ENCODE measurements at regions not wholly inside any gene's neighbourhood (a gene's known extent, or its start where the extent isn't known, plus 50 kb on each side); places are given as distances from the start of the nearest gene placed in this dataset.

DNA sequence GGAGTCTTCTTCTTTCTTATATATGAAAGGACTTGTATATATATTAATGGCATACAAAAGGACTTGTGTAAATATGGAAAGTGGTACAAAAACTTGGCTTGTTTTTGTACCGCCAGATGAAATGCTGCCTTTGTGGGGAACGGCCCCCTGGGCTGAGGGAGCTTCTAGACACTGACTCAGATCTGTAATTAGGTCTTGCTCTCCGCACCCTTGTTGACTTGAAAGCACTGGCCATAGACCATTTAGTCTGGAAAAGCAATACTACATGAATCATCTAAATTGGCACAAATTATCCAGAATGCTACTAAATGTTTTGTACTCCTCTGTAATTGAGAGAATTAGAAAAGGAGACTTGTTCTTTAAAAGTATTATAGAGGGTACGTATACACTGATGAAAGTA lies 399.9 kb upstream of the RGS6 start:
- Histone ChIP-seq H3K27me3 (ENCODE audit: control insufficient read depth, insufficient read depth, low read length) (no peaks in the 10 kb centered on the region), H3K36me3 (ENCODE audit: control insufficient read depth, insufficient read depth, low read length) (no peaks in the 10 kb centered on the region), H3K9ac (ENCODE audit: low read depth, low read length) (no peak overlapping the region), H3K9me3 (ENCODE audit: control insufficient read depth, insufficient read depth, low read length) (no peaks in the 10 kb centered on the region), H3K4me1 (ENCODE audit: control insufficient read depth, insufficient read depth, low read length) (no peaks in the 10 kb centered on the region), H3K4me3 (ENCODE audit: low read depth, low read length) (no peak overlapping the region)

DNA sequence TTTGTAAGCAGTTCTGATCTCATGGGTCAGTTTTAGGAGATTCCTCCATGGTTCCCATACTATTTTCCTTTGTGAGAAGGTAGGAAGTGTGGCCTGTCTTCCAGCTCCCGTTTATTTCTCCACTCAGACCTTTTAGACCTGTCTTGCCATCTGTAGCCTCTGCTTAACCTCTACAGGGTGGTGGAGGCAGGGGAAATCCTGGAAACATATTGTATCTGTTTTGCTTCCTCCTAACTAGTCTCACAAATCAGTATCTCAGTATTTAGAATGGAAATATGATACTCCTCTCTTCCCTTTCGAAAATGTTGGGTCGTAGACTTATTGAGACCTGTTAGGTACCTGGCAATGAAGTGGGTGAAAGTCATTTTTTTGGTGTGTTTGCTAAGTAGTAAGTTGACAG lies 399.4 kb upstream of the RGS6 start:
- Histone ChIP-seq H3K36me3 (ENCODE audit: control insufficient read depth, insufficient read depth, low read length) (no peaks in the 10 kb centered on the region), H3K4me3 (ENCODE audit: low read depth, low read length) (no peak overlapping the region), H3K9me3 (ENCODE audit: control insufficient read depth, insufficient read depth, low read length) (no peaks in the 10 kb centered on the region)

DNA sequence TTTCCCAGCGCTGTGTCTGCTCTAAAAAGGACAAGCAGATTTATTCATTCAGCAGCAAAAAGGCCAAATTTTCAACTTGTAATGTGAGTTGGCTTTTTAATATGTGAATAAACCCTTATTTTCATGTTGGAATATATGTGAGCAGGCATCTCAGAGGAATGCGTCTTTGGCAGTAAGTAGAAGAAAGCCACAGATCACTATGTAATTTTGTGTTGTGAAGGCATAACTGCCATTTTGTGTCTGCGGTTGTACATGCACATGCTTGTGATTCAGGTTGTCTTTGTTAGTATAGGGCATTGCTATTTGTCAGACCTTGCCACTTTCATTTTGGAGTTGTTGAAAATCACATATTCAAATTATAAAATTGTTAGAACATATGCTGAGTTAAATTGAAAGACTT lies 398.8 kb upstream of the RGS6 start:
- Histone ChIP-seq H3K9me3 (ENCODE audit: control insufficient read depth, insufficient read depth, low read length) (no peaks in the 10 kb centered on the region), H3K4me3 (ENCODE audit: low read depth, low read length) (no peak overlapping the region), H3K27me3 (ENCODE audit: control insufficient read depth, insufficient read depth, low read length) (no peaks in the 10 kb centered on the region), H3K36me3 (ENCODE audit: control insufficient read depth, insufficient read depth, low read length) (no peaks in the 10 kb centered on the region), H3K9ac (ENCODE audit: low read depth, low read length) (no peak overlapping the region), H3K4me1 (ENCODE audit: control insufficient read depth, insufficient read depth, low read length) (peaks cover 4% of the 10 kb centered on the region)

More for the DNA sequence above, 399.4 kb upstream of the RGS6 start:
- peaks cover 2% of the 10 kb centered on the region for H3K4me1 ChIP-seq (ENCODE audit: control insufficient read depth, insufficient read depth, low read length)
- H3K27me3 ChIP-seq (ENCODE audit: control insufficient read depth, insufficient read depth, low read length), result no peaks in the 10 kb centered on the region
- H3K9ac ChIP-seq (ENCODE audit: low read depth, low read length), result no peak overlapping the region

DNA sequence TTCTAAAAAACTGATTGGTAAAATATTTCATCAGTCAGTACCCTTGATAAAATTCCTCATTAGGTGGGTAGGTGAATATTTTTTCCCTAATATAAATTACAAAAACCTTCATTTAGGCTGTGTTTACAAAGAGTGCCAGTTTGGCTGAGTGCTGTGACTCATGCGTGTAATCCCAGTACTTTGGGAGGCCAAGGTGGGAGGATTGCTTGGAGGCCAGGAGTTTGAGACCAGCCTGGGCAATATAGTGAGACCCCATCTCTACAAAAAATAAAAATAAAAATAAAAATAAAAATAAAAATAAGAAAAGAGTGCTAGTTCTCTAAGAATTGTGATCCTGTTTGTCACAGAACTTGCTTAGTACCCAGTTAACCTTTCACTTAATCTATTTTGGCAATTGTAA lies 398.4 kb upstream of the RGS6 start:
- Histone ChIP-seq H3K9ac (ENCODE audit: low read depth, low read length) (no peak overlapping the region), H3K4me1 (ENCODE audit: control insufficient read depth, insufficient read depth, low read length) (peaks cover 4% of the 10 kb centered on the region), H3K36me3 (ENCODE audit: control insufficient read depth, insufficient read depth, low read length) (no peaks in the 10 kb centered on the region)

DNA sequence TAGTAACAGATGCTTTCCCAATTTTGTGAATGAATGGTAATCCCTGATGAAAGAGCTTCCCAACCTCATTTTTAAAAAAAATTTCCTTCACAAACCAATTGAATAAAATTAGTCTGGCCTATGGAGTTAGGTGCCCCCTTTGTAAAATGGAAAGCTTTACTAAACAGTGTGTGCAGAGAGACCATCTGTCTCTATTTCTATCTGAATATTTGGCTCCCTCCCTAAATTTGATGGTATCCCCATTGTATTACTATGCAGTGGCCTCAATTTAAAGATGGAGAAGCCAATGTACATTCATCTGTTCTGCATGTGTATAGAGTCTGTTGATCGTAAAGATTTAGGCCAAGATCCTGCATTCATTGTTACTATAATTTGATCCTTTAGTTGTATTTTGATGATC lies 397.7 kb upstream of the RGS6 start:
- no peaks in the 10 kb centered on the region for H3K36me3 ChIP-seq (ENCODE audit: control insufficient read depth, insufficient read depth, low read length)
- no peak overlapping the region for H3K4me3 ChIP-seq (ENCODE audit: low read depth, low read length)
- H3K9ac ChIP-seq (ENCODE audit: low read depth, low read length), result no peak overlapping the region
- H3K27me3 ChIP-seq (ENCODE audit: control insufficient read depth, insufficient read depth, low read length), result no peaks in the 10 kb centered on the region
- H3K9me3 ChIP-seq (ENCODE audit: control insufficient read depth, insufficient read depth, low read length), result no peaks in the 10 kb centered on the region
- H3K4me1 ChIP-seq (ENCODE audit: control insufficient read depth, insufficient read depth, low read length), result peaks cover 4% of the 10 kb centered on the region

More for the DNA sequence above, 398.4 kb upstream of the RGS6 start:
- Histone ChIP-seq H3K27me3 (ENCODE audit: control insufficient read depth, insufficient read depth, low read length) (no peaks in the 10 kb centered on the region), H3K9me3 (ENCODE audit: control insufficient read depth, insufficient read depth, low read length) (no peaks in the 10 kb centered on the region), H3K4me3 (ENCODE audit: low read depth, low read length) (no peak overlapping the region)

DNA sequence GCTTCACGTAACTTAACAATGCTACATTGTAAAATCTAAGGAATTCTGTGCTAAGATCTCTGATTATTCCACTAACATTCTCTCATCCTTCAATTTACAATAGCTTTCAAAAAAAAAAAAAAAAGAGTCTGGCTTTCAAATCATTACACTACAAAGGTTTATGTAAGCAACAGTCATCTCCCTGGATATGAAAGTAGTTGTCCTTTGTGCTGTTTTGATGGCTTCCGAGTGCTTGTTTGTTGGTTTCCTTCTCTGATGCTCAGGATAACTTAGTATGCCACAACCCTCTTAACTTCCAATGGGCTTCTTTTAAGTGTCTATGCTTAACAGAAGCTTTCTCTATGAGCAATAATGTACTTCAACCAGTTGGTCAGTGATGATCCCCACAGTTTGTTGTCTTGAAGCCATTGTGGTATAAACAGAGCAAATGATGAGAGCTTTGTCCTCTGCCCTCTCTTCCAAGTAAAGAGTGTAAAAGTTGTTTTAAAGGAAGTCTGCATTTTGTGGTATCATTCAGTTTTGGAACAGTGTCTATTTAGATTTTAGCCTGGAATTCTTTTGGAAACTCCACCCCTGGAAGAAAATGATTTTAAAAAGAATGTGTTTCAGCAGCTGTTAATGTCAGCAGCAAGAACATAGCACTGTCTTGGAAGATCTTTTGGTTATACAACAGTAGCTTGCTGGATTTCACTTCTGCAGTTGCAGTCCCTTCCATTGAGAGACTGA lies 396.1 kb upstream of the RGS6 start:
- Histone ChIP-seq H3K4me3 (ENCODE audit: low read depth, low read length) (no peak overlapping the region), H3K9ac (ENCODE audit: low read depth, low read length) (no peak overlapping the region), H3K36me3 (ENCODE audit: control insufficient read depth, insufficient read depth, low read length) (no peaks in the 10 kb centered on the region), H3K4me1 (ENCODE audit: control insufficient read depth, insufficient read depth, low read length) (peaks cover 4% of the 10 kb centered on the region), H3K27me3 (ENCODE audit: control insufficient read depth, insufficient read depth, low read length) (no peaks in the 10 kb centered on the region), H3K9me3 (ENCODE audit: control insufficient read depth, insufficient read depth, low read length) (no peaks in the 10 kb centered on the region)

DNA sequence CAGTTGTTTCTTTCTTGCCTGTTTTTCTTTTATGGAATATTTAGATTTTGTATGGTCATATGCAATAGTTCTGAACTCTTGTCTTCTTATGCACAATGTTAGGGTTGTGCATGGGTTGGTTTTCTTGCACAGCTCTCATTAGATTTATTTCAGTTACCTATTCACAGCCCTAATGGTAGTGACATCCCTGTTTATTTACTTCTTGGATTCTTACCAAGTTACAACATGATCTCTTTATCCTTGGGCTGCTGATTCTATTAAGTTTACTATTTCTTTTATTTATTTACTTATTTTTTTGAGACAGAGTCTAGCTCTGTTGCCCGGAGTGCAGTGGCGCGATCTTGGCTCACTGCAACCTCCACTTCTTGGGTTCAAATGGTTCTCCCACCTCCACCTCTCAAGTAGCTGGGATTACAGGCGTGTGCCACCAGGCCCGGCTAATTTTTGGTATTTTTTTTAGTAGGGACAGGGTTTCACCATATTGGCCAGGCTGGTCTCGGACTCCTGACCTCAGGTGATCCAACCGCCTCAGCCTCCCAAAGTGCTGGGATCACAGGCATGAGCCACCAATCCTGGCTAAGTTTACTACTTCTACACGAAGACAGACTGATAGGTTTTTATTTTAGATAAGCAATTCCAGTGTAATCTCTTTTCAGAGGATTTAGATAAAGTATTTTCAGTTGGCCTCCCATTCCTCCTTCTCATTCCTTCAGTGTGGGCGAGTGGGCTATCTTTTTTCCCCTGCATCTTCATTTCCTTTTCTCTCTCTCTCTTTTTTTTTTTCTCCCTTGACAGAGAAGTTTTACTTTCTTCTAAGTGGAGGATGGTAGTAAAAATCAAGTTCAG lies 395.1 kb upstream of the RGS6 start:
- Histone ChIP-seq H3K27me3 (ENCODE audit: control insufficient read depth, insufficient read depth, low read length) (no peaks in the 10 kb centered on the region), H3K36me3 (ENCODE audit: control insufficient read depth, insufficient read depth, low read length) (no peaks in the 10 kb centered on the region), H3K9me3 (ENCODE audit: control insufficient read depth, insufficient read depth, low read length) (no peaks in the 10 kb centered on the region), H3K4me1 (ENCODE audit: control insufficient read depth, insufficient read depth, low read length) (peaks cover 4% of the 10 kb centered on the region), H3K4me3 (ENCODE audit: low read depth, low read length) (no peak overlapping the region), H3K9ac (ENCODE audit: low read depth, low read length) (no peak overlapping the region)

DNA sequence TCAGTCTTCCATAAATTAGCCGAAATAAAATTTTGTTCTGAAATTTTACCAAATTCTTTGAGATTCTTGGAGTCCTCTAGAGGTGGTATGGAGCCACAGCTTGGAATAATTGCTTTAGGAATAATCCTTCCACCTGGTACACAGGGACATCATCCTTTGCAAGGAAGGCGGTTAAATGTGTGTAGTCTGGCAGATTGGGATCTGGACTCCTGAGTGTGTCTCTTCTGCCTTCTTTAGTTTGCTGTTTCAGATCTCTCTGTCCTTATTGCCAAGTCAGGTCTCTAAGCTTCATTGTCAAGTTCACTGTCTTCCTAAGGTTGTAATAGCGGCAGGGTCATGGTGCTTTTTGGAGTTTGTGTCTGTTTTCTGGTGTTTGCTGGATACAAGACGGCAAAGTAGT lies 393.9 kb upstream of the RGS6 start:
- H3K9ac ChIP-seq (ENCODE audit: low read depth, low read length), result no peak overlapping the region
- no peak overlapping the region for H3K4me3 ChIP-seq (ENCODE audit: low read depth, low read length)
- no peaks in the 10 kb centered on the region for H3K27me3 ChIP-seq (ENCODE audit: control insufficient read depth, insufficient read depth, low read length)
- peaks cover 4% of the 10 kb centered on the region for H3K4me1 ChIP-seq (ENCODE audit: control insufficient read depth, insufficient read depth, low read length)
- no peaks in the 10 kb centered on the region for H3K36me3 ChIP-seq (ENCODE audit: control insufficient read depth, insufficient read depth, low read length)
- H3K9me3 ChIP-seq (ENCODE audit: control insufficient read depth, insufficient read depth, low read length), result no peaks in the 10 kb centered on the region

DNA sequence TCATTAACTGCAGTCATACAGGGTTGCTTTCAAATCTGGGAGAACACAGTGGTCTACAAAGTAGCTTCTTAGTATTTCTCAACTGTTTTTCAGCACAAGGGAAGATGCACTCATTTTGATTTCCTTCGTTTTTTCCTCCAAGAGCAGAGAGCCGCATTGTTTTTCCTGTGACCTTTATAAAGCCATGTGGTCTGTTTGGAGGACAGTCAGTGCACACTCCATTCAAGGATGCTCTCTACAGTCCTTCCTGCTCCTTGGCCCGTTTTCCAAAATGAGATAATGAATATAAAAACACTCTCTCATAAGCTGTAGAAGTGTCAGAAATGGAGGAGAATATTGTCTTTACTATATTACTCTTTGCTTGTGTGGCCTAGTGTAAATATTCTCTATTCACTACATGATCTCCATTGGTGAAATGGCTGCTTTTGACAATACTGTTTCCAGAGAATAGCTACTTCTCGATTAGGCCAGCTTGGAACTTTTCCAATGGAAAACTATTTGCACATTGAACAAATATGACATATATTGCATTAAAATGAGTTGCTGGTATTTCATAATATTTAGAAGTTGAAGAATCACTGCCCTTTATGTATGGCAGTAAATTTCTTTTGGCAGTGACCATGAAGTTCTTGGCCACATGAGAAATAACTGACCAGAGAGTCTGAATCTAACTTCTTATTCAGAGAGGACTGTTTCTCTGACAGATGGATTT lies 393.1 kb upstream of the RGS6 start:
- peaks cover 4% of the 10 kb centered on the region for H3K4me1 ChIP-seq (ENCODE audit: control insufficient read depth, insufficient read depth, low read length)
- H3K9me3 ChIP-seq (ENCODE audit: control insufficient read depth, insufficient read depth, low read length), result no peaks in the 10 kb centered on the region
- no peaks in the 10 kb centered on the region for H3K36me3 ChIP-seq (ENCODE audit: control insufficient read depth, insufficient read depth, low read length)
- no peak overlapping the region for H3K4me3 ChIP-seq (ENCODE audit: low read depth, low read length)
- H3K9ac ChIP-seq (ENCODE audit: low read depth, low read length), result no peak overlapping the region
- H3K27me3 ChIP-seq (ENCODE audit: control insufficient read depth, insufficient read depth, low read length), result no peaks in the 10 kb centered on the region

DNA sequence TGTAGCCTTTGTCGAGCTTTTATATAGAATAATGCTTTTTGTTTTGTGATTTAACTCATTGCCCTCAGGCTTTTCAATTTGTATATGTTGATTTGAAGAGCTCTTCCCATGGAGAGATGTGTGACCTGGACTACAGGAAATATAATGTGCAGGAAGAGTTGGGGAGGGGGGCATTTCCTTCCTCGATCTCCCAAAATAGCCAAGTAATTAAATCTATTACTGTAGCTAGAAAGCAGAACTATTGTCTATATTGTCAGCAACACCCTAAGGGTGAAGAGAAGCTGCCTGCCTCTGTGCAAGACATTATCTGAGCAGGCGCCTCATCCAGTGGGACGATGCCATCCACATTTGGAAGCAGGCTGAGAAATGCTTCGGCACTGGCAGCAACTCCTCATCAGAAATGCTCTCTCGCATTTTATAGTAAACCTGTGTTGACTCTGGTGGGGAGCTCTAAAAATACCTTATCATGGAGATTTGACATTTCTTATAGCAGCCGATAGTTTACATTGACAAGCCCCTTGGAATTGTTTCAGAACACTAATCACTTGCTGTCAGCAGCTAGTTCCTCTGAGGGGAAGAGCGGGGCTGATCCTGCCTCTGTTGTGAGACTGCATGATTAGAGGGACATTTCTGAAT lies 392.5 kb upstream of the RGS6 start:
- Histone ChIP-seq H3K4me3 (ENCODE audit: low read depth, low read length) (no peak overlapping the region), H3K36me3 (ENCODE audit: control insufficient read depth, insufficient read depth, low read length) (no peaks in the 10 kb centered on the region), H3K27me3 (ENCODE audit: control insufficient read depth, insufficient read depth, low read length) (no peaks in the 10 kb centered on the region), H3K9me3 (ENCODE audit: control insufficient read depth, insufficient read depth, low read length) (no peaks in the 10 kb centered on the region), H3K9ac (ENCODE audit: low read depth, low read length) (no peak overlapping the region), H3K4me1 (ENCODE audit: control insufficient read depth, insufficient read depth, low read length) (peaks cover 4% of the 10 kb centered on the region)

DNA sequence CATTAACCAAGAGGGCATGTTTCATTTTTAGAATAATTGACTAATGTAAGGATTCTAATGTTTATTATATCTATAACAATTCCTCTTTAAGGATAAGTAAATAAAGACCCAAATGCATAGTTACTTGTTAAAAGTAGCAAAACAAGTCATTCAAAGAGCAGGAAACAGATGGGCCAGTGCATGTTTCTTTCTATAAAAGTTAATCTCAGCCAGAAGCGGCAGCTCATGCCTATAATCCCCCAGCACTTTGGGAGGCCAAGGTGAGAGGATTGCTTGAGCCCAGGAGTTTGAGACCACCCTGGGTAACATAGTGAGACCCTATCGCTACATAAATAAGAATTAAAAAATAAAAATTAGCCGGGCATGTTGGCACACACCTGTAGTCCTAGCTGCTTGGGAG lies 391.0 kb upstream of the RGS6 start:
- H3K4me1 ChIP-seq (ENCODE audit: control insufficient read depth, insufficient read depth, low read length), result peaks cover 4% of the 10 kb centered on the region
- H3K27me3 ChIP-seq (ENCODE audit: control insufficient read depth, insufficient read depth, low read length), result no peaks in the 10 kb centered on the region
- no peaks in the 10 kb centered on the region for H3K36me3 ChIP-seq (ENCODE audit: control insufficient read depth, insufficient read depth, low read length)
- no peaks in the 10 kb centered on the region for H3K9me3 ChIP-seq (ENCODE audit: control insufficient read depth, insufficient read depth, low read length)
- H3K9ac ChIP-seq (ENCODE audit: low read depth, low read length), result no peak overlapping the region
- H3K4me3 ChIP-seq (ENCODE audit: low read depth, low read length), result no peak overlapping the region
